Skeletal muscle satellite cell (primary cell): ENCODE measurements at regions not wholly inside any gene's neighbourhood (a gene's known extent, or its start where the extent isn't known, plus 50 kb on each side); places are given as distances from the start of the nearest gene placed in this dataset.
"Not testable (repeated sequence)": the region's sequence is repeated elsewhere in the genome, so short reads cannot be mapped to it uniquely, and the experiment has no call there.

ENCODE experiments used
- H3K27me3 ChIP-seq: 2 replicates; pipeline ENCODE4 v1.7.0; 2013; ENCODE audit warnings: low read length; ENCODE audit not compliant: control insufficient read depth, insufficient read depth
- H3K36me3 ChIP-seq: 2 replicates; pipeline ENCODE4 v1.7.0; 2013; ENCODE audit warnings: mild to moderate bottlenecking, control low read depth, low read length; ENCODE audit not compliant: insufficient read depth
- H3K4me1 ChIP-seq: 2 replicates; pipeline ENCODE4 v1.7.0; 2013; ENCODE audit warnings: low read length; ENCODE audit not compliant: control insufficient read depth, insufficient read depth
- H3K4me2 ChIP-seq: 2 replicates; pipeline ENCODE4 v1.7.0; 2013; ENCODE audit warnings: mild to moderate bottlenecking, low read length
- H3K4me3 ChIP-seq: 2 replicates; pipeline ENCODE4 v1.7.0; 2013; ENCODE audit warnings: low read length
- H3K9ac ChIP-seq: 2 replicates; pipeline ENCODE4 v1.7.0; 2013; ENCODE audit warnings: mild to moderate bottlenecking, low read depth, low read length, moderate library complexity
- H3K9me3 ChIP-seq: replicated peaks from 2 replicates; pipeline ENCODE4 v1.7.0; 2013; ENCODE audit warnings: mild to moderate bottlenecking, control low read depth, low read length

DNA sequence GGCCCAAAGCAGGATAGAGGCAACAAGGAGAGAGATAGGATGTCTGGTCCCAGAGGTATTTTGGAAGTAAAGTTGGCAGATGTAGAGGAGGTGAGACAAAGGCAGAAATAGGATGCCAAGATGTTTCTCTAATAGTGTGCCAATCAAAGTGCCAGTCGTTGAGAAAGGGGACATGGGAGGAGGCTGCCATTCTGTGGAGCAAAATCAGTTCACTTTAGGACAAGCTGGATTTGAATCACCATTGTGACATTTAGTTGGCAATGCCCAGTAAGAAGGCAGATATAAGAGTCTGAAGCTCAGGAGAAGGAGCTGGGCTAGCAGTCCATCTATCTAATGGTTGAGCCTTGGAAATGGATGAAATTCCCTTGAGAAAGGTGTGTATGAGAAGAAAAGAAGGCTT lies 53.8 kb downstream of the ADRB2 start:
- no peak overlapping the region for H3K9ac ChIP-seq
- H3K9me3 ChIP-seq: no peaks in the 10 kb centered on the region
- peaks cover 11% of the 10 kb centered on the region for H3K4me1 ChIP-seq
- H3K27me3 ChIP-seq: no peaks in the 10 kb centered on the region
- H3K36me3 ChIP-seq: no peaks in the 10 kb centered on the region
- no peak overlapping the region for H3K4me2 ChIP-seq
- H3K4me3 ChIP-seq: no peak overlapping the region

- Histone ChIP-seq H3K4me1 (peaks cover 6% of the 10 kb centered on the region), H3K27me3 (no peaks in the 10 kb centered on the region), H3K9me3 (no peaks in the 10 kb centered on the region), H3K36me3 (no peaks in the 10 kb centered on the region), H3K4me2 (no peak overlapping the region), H3K9ac (no peak overlapping the region), H3K4me3 (no peak overlapping the region)
These were observed 54.3 kb downstream of the ADRB2 start for GRCh38 chr5:148880696-148881095.

GRCh38 chr5:148882332-148882731 lies 55.9 kb downstream of the ADRB2 start:
- H3K9ac ChIP-seq: no peak overlapping the region

GRCh38 chr5:148884339-148885020 lies 58.1 kb downstream of the ADRB2 start:
- Histone ChIP-seq H3K27me3 (no peaks in the 10 kb centered on the region), H3K9ac (no peak overlapping the region), H3K36me3 (no peaks in the 10 kb centered on the region), H3K4me3 (no peak overlapping the region), H3K9me3 (no peaks in the 10 kb centered on the region), H3K4me2 (no peak overlapping the region), H3K4me1 (peaks cover 3% of the 10 kb centered on the region)

More at GRCh38 chr5:148882332-148882731, 55.9 kb downstream of the ADRB2 start:
- Histone ChIP-seq H3K36me3 (no peaks in the 10 kb centered on the region), H3K4me1 (peaks cover 3% of the 10 kb centered on the region), H3K4me2 (no peak overlapping the region), H3K27me3 (no peaks in the 10 kb centered on the region), H3K9me3 (no peaks in the 10 kb centered on the region), H3K4me3 (no peak overlapping the region)

DNA sequence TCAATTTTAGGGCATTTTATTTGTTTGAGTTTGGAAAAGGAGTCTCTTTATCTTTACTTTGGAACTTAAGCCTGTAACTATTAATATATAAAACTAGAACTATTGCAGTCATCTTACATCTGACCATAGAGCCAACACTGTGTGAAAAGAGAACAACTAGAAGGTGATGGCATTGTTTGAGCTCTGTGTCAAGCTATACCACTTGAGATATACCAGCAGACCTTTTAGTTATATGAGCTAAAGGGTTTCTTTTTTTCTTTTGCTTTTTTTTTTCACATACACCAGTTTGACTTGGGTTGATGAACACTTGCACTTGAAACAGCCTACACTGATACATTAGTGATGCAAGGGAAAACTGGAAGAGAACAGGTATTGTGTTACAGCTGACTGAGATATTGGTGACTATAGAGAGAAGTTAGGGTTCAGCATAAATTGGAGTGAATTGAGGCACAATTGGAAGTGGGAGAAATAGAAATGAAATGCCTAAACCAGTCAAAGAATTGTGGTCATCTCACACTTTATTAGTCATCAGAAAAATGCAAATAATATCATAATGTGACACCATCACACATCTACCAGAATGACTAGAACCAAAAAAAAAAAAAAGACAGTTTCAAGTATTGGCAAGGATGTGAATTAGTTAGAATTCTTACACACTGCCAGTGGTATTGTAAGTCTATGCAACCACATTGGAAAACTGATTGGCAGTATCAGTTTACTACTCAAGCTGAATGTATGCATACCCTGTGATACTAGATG lies 60.9 kb downstream of the ADRB2 start:
- Histone ChIP-seq H3K27me3 (no peaks in the 10 kb centered on the region), H3K4me1 (peaks cover 3% of the 10 kb centered on the region), H3K36me3 (no peaks in the 10 kb centered on the region), H3K4me2 (no peak overlapping the region), H3K9me3 (no peaks in the 10 kb centered on the region), H3K9ac (no peak overlapping the region), H3K4me3 (no peak overlapping the region)

- H3K9me3 ChIP-seq, H3K36me3 ChIP-seq, H3K4me3 ChIP-seq, H3K27me3 ChIP-seq, H3K4me1 ChIP-seq, H3K4me2 ChIP-seq, H3K9ac ChIP-seq: not testable (repeated sequence)
These were observed 63.5 kb downstream of the ADRB2 start for GRCh38 chr5:148889936-148890335.

- not testable (repeated sequence) for H3K9ac ChIP-seq, H3K36me3 ChIP-seq, H3K4me1 ChIP-seq, H3K9me3 ChIP-seq, H3K4me3 ChIP-seq, H3K27me3 ChIP-seq, H3K4me2 ChIP-seq
These were observed 69.0 kb downstream of the ADRB2 start for GRCh38 chr5:148895441-148895840.

- Histone ChIP-seq H3K4me3 (no peak overlapping the region), H3K27me3 (no peaks in the 10 kb centered on the region), H3K36me3 (no peaks in the 10 kb centered on the region), H3K4me1 (no peaks in the 10 kb centered on the region), H3K9ac (no peak overlapping the region), H3K4me2 (no peak overlapping the region), H3K9me3 (no peaks in the 10 kb centered on the region)
These were observed 71.4 kb downstream of the ADRB2 start for GRCh38 chr5:148897842-148898241.

DNA sequence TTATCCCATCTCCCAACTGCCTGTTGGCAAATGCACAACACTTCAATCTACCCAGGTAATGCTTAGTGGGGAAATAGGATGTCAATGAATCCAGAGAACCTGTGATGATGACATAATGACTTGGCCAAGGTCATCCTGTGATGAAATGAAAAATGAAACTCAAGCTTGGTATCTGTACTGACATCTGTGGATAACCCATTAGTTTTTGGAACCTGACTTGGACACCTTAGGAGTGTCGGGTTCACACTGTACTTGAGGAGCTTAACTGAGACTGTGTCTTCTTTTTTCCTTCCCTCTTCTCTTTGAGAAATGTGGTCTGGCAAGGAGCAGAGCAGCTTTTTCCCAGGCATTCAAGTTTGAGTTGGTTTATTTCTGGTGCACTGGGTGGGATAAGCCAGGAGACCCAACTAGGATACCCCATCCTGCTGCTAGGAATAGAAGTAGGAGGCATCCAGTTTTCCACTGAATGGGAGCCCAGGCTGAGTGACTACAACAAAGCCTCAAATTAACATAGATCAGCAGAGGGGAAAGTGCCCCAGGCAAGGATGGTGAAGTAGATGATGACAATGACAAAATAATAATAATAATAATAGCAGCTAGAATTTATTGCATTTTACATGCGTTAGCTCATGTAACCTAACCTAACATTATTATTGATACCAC lies 72.1 kb downstream of the ADRB2 start:
- Histone ChIP-seq H3K4me2 (no peak overlapping the region), H3K9me3 (no peaks in the 10 kb centered on the region), H3K9ac (no peak overlapping the region), H3K27me3 (no peaks in the 10 kb centered on the region), H3K4me1 (no peaks in the 10 kb centered on the region), H3K36me3 (no peaks in the 10 kb centered on the region), H3K4me3 (no peak overlapping the region)

DNA sequence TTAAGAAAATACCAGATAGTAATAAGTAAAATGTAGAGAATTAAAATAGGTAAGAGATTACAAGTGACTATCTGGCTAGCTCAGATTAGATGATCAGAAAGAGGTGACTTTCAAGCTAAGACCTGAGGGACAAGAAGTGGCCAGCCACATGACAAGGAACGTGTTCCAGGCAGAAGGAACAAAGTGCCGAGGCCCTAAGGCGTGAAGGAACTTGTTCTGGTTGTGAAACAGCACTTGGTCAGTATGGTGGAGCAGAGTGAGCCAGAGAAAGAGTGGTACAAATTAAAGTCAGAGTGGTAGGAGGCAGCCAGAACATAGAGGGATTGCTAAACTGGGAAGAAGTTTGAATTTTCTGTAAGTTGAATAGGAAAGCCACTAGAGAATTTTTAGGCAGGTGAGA lies 73.6 kb downstream of the ADRB2 start:
- no peak overlapping the region for H3K9ac ChIP-seq
- H3K4me3 ChIP-seq: no peak overlapping the region
- no peaks in the 10 kb centered on the region for H3K9me3 ChIP-seq
- H3K4me1 ChIP-seq: no peaks in the 10 kb centered on the region
- no peaks in the 10 kb centered on the region for H3K36me3 ChIP-seq
- no peaks in the 10 kb centered on the region for H3K27me3 ChIP-seq
- H3K4me2 ChIP-seq: no peak overlapping the region

GRCh38 chr5:148902478-148902877 lies 76.1 kb downstream of the ADRB2 start:
- no peaks in the 10 kb centered on the region for H3K36me3 ChIP-seq
- H3K27me3 ChIP-seq: no peaks in the 10 kb centered on the region
- no peaks in the 10 kb centered on the region for H3K4me1 ChIP-seq
- H3K9me3 ChIP-seq: no peaks in the 10 kb centered on the region
- H3K9ac ChIP-seq: no peak overlapping the region
- H3K4me3 ChIP-seq: no peak overlapping the region
- no peak overlapping the region for H3K4me2 ChIP-seq
